ENCODE measurements at regions not wholly inside any gene's neighbourhood (a gene's known extent, or its start where the extent isn't known, plus 50 kb on each side); places are given as distances from the start of the nearest gene placed in this dataset.

GRCh38 chr3:72144773-72145505 lies 360.0 kb upstream of the PROK2 start:
- no peak for DNase-seq (ENCODE audit: low read depth, low spot score)

GRCh38 chr3:72143966-72144717 lies 359.2 kb upstream of the PROK2 start:
- DNase-seq (ENCODE audit: low read depth, low spot score), result no peak

GRCh38 chr3:72143322-72143721 lies 358.4 kb upstream of the PROK2 start:
- no peak for DNase-seq (ENCODE audit: low read depth, low spot score)

GRCh38 chr3:72142028-72142427 lies 357.1 kb upstream of the PROK2 start:
- no peak for DNase-seq (ENCODE audit: low read depth, low spot score)

- DNase-seq (ENCODE audit: low read depth, low spot score), result no peak
Observed at GRCh38 chr3:72141264-72141663, 356.3 kb upstream of the PROK2 start.

- DNase-seq (ENCODE audit: low read depth, low spot score), result no peak
Observed at GRCh38 chr3:72139316-72139715, 354.4 kb upstream of the PROK2 start.

- DNase-seq (ENCODE audit: low read depth, low spot score), result no peak
Observed at GRCh38 chr3:72137865-72138861, 353.2 kb upstream of the PROK2 start.

- no peak for DNase-seq (ENCODE audit: low read depth, low spot score)
Observed at GRCh38 chr3:72135636-72136035, 350.7 kb upstream of the PROK2 start.

- DNase-seq (ENCODE audit: low read depth, low spot score), result no peak
Observed at GRCh38 chr3:72134989-72135451, 350.1 kb upstream of the PROK2 start.

GRCh38 chr3:72133329-72134011 lies 348.5 kb upstream of the PROK2 start:
- DNase-seq (ENCODE audit: low read depth, low spot score), result no peak

- DNase-seq (ENCODE audit: low read depth, low spot score), result no peak
Observed at GRCh38 chr3:72131899-72132298, 347.0 kb upstream of the PROK2 start.

- no peak for DNase-seq (ENCODE audit: low read depth, low spot score)
Observed at GRCh38 chr3:72130565-72130964, 345.6 kb upstream of the PROK2 start.

- DNase-seq (ENCODE audit: low read depth, low spot score), result no peak
Observed at GRCh38 chr3:72129501-72130094, 344.6 kb upstream of the PROK2 start.

GRCh38 chr3:72128921-72129320 lies 344.0 kb upstream of the PROK2 start:
- no peak for DNase-seq (ENCODE audit: low read depth, low spot score)

- no peak for DNase-seq (ENCODE audit: low read depth, low spot score)
Observed at GRCh38 chr3:72127844-72128243, 342.9 kb upstream of the PROK2 start.

- no peak for DNase-seq (ENCODE audit: low read depth, low spot score)
Observed at GRCh38 chr3:72127224-72127612, 342.3 kb upstream of the PROK2 start.

GRCh38 chr3:72126441-72127223 lies 341.7 kb upstream of the PROK2 start:
- DNase-seq (ENCODE audit: low read depth, low spot score), result no peak

- DNase-seq (ENCODE audit: low read depth, low spot score), result no peak
Observed at GRCh38 chr3:72123908-72124441, 339.0 kb upstream of the PROK2 start.

- DNase-seq (ENCODE audit: low read depth, low spot score), result no peak
Observed at GRCh38 chr3:72120806-72121778, 336.1 kb upstream of the PROK2 start.

Data from activated CD4-positive, CD25-positive, alpha-beta regulatory T cell treated with anti-CD3 and anti-CD28 coated beads, Interleukin-2, amount 50 U/mL, for 16 hours (primary cell).